Activated CD8-positive, alpha-beta T cell treated with anti-CD3 and anti-CD28 coated beads for 36 hours (primary cell): ENCODE measurements at regions not wholly inside any gene's neighbourhood (a gene's known extent, or its start where the extent isn't known, plus 50 kb on each side); places are given as distances from the start of the nearest gene placed in this dataset.

ENCODE experiments used
- ATAC-seq: fragments of 200-7000 bp; cut with Tn5 transposase; one replicate; pipeline ENCODE4 v1.10.0; 2021; ENCODE audit warnings: mild to moderate bottlenecking, moderate library complexity
- CTCF ChIA-PET: fragments of 350-600 bp; sonication (Branson Sonifier 250); formaldehyde crosslinking; loops from one replicate; lab custom pipeline; 2021; ENCODE audit warnings: antibody characterized with exemption; lab: Charles Lee
- POLR2A ChIA-PET: fragments of 350-600 bp; sonication (Branson Sonifier 250); formaldehyde crosslinking; loops from one replicate; lab custom pipeline; 2021; ENCODE audit warnings: antibody characterized with exemption; lab: Charles Lee
- DNase-seq: peaks from one replicate; pipeline ENCODE4 v3.0.0-alpha.2; 2020
- H3K27ac Mint-ChIP-seq: one replicate; pipeline ENCODE4 v1.8.0; 2021; ENCODE audit warnings: mild to moderate bottlenecking, mixed read lengths
- H3K27me3 Mint-ChIP-seq: one replicate; pipeline ENCODE4 v1.8.0; 2021; ENCODE audit warnings: mixed read lengths
- H3K36me3 Mint-ChIP-seq: one replicate; pipeline ENCODE4 v1.8.0; 2021; ENCODE audit warnings: low read depth, mixed read lengths
- H3K4me1 Mint-ChIP-seq: one replicate; pipeline ENCODE4 v1.8.0; 2021; ENCODE audit warnings: low read depth, mixed read lengths
- H3K4me3 Mint-ChIP-seq: one replicate; pipeline ENCODE4 v1.8.0; 2021; ENCODE audit warnings: mild to moderate bottlenecking, moderate library complexity, mixed read lengths
- H3K9me3 Mint-ChIP-seq: one replicate; pipeline ENCODE4 v1.8.0; 2021; ENCODE audit warnings: mixed read lengths
- CTCF ChIP-seq: fragments of 200-600 bp; IDR thresholded peaks from one replicate; pipeline ENCODE4 v1.8.0; 2022; ENCODE audit warnings: antibody characterized with exemption, mild to moderate bottlenecking
- intact Hi-C: fragments of 100-400 bp; cut with micrococcal nuclease; formaldehyde crosslinking; loops from one replicate; pipeline ENCODE4 v1.10.0; 2022

GRCh38 chr2:5227062-5227699 lies 465.0 kb upstream of the SOX11 start:
- intact Hi-C loops, result no loop called here
- Mint-ChIP-seq H3K4me1 (no peaks in the 10 kb centered on the region), H3K4me3 (no peak overlapping the region), H3K36me3 (no peaks in the 10 kb centered on the region), H3K27me3 (no peaks in the 10 kb centered on the region), H3K9me3 (peaks cover 11% of the 10 kb centered on the region), H3K27ac (no peak overlapping the region)
- TF ChIP-seq CTCF, result no peak
- POLR2A ChIA-PET, result no interaction called here
- DNase-seq (no peak), ATAC-seq (no peak)
- CTCF ChIA-PET, result no interaction called here

GRCh38 chr2:5229574-5229973 lies 462.6 kb upstream of the SOX11 start:
- no peaks in the 10 kb centered on the region for H3K36me3 Mint-ChIP-seq
- POLR2A ChIA-PET, result no interaction called here
- H3K4me1 Mint-ChIP-seq, result no peaks in the 10 kb centered on the region
- peaks cover 8% of the 10 kb centered on the region for H3K9me3 Mint-ChIP-seq
- H3K27me3 Mint-ChIP-seq, result no peaks in the 10 kb centered on the region
- DNase-seq (no peak), ATAC-seq (no peak)
- no peak overlapping the region for H3K4me3 Mint-ChIP-seq
- CTCF ChIA-PET, result no interaction called here
- intact Hi-C loops, result no loop called here
- no peak for TF ChIP-seq CTCF
- H3K27ac Mint-ChIP-seq, result no peak overlapping the region

GRCh38 chr2:5230444-5230843 lies 461.7 kb upstream of the SOX11 start:
- ChIA-PET POLR2A (no interaction called here), CTCF (no interaction called here)
- Mint-ChIP-seq H3K9me3 (peaks cover 6% of the 10 kb centered on the region), H3K36me3 (no peaks in the 10 kb centered on the region), H3K4me1 (no peaks in the 10 kb centered on the region), H3K27me3 (no peaks in the 10 kb centered on the region), H3K27ac (no peak overlapping the region), H3K4me3 (no peak overlapping the region)
- DNase-seq (no peak), ATAC-seq (no peak)
- no peak for TF ChIP-seq CTCF
- intact Hi-C loops, result no loop called here

GRCh38 chr2:5230855-5231254 lies 461.3 kb upstream of the SOX11 start:
- Mint-ChIP-seq H3K27ac (no peak overlapping the region), H3K4me1 (no peaks in the 10 kb centered on the region), H3K9me3 (peaks cover 5% of the 10 kb centered on the region), H3K4me3 (no peak overlapping the region), H3K36me3 (no peaks in the 10 kb centered on the region), H3K27me3 (no peaks in the 10 kb centered on the region)
- ATAC-seq, result no peak
- CTCF ChIA-PET, result no interaction called here
- POLR2A ChIA-PET, result no interaction called here
- no peak for TF ChIP-seq CTCF
- DNase-seq, result no peak
- intact Hi-C loops, result no loop called here

- H3K27ac Mint-ChIP-seq, result no peak overlapping the region
- ATAC-seq (no peak), DNase-seq (no peak)
- ChIA-PET POLR2A (no interaction called here), CTCF (no interaction called here)
- H3K27me3 Mint-ChIP-seq, result no peaks in the 10 kb centered on the region
- no peak for TF ChIP-seq CTCF
- no peak overlapping the region for H3K4me3 Mint-ChIP-seq
- intact Hi-C loops, result no loop called here
- no peaks in the 10 kb centered on the region for H3K36me3 Mint-ChIP-seq
- peaks cover 5% of the 10 kb centered on the region for H3K9me3 Mint-ChIP-seq
- H3K4me1 Mint-ChIP-seq, result no peaks in the 10 kb centered on the region
Observed at GRCh38 chr2:5231287-5231686, 460.9 kb upstream of the SOX11 start.
